HCT116 (cell line): ENCODE measurements at regions not wholly inside any gene's neighbourhood (a gene's known extent, or its start where the extent isn't known, plus 50 kb on each side); places are given as distances from the start of the nearest gene placed in this dataset.

Experiments
- ATAC-seq: fragments of 200-7000 bp; cut with Tn5 transposase; 2 replicates; pipeline ENCODE4 v1.9.1; 2020; ENCODE audit warnings: mild to moderate bottlenecking, moderate library complexity
- BruUV-seq: library from RNA; stranded (reverse); fragments of 400-500 nt; replicated peaks from 2 replicates; lab custom pipeline; 2021; lab: Mats Ljungman, UMichigan
- CTCF ChIA-PET: fragments of 300-600 bp; sonication (Branson Sonifier 250); formaldehyde crosslinking; loops from one replicate; lab custom pipeline; 2021; ENCODE audit warnings: antibody characterized with exemption; lab: Charles Lee
- POLR2A ChIA-PET: fragments of 300-600, 350-600 bp; sonication (Branson Sonifier 250); formaldehyde crosslinking; loops from one replicate; lab custom pipeline; 2021; ENCODE audit warnings: antibody characterized with exemption; lab: Charles Lee
- RAD21 ChIA-PET, 2 experiments: fragments of 300-600 bp; sonication (Branson Sonifier 250); formaldehyde crosslinking; loops; one replicate each; lab custom pipeline; 2023; ENCODE audit warnings: low total read pairs in 2 of 2; ENCODE audit not compliant: uncharacterized antibody in 2 of 2, unreplicated experiment in 2 of 2, low non-redundant PET in 1 of 2; lab: Charles Lee
- DNase-seq: peaks from one replicate; pipeline ENCODE4 v3.0.0-alpha.2; 2010; ENCODE audit warnings: low read depth, low spot score
- H2AFZ ChIP-seq: fragments of 200-600 bp; shearing (Covaris generic), sonication (generic); 2 replicates; pipeline ENCODE4 v1.6.1; 2017; ENCODE audit warnings: low read depth, mixed run types, mixed read lengths, antibody characterized with exemption, low read length; ENCODE audit not compliant: poor library complexity, severe bottlenecking
- H3K27ac ChIP-seq: 2 replicates; pipeline ENCODE4 v1.5.1; 2012; ENCODE audit warnings: low read depth, low read length
- H3K27me3 ChIP-seq: fragments of 200-600 bp; sonication (generic); 2 replicates; pipeline ENCODE4 v1.6.1; 2016; ENCODE audit warnings: mixed run types, low read length, mixed read lengths; ENCODE audit not compliant: insufficient read depth
- H3K36me3 ChIP-seq, 2 experiments: fragments of 200-500 bp in 1 of 2; fragments of 200-600 bp in 1 of 2; sonication (Bioruptor generic) in 1 of 2; sonication (generic) in 1 of 2; 2 replicates each; pipeline versions ENCODE4 v1.5.1 to v1.6.1; 2014 to 2016; ENCODE audit warnings: low read length in 2 of 2, inconsistent platforms in 1 of 2, mixed read lengths in 1 of 2, mixed run types in 1 of 2; ENCODE audit not compliant: insufficient read depth in 2 of 2, control insufficient read depth in 1 of 2
- H3K4me1 ChIP-seq, 2 experiments: fragments of 200-600 bp in 1 of 2; sonication (generic) in 1 of 2; 2 replicates each; pipeline versions ENCODE4 v1.5.1 to v1.6.1; 2012 to 2017; ENCODE audit warnings: low read length in 2 of 2, inconsistent platforms in 1 of 2, mild to moderate bottlenecking in 1 of 2, mixed read lengths in 1 of 2, mixed run types in 1 of 2, moderate library complexity in 1 of 2; ENCODE audit not compliant: insufficient read depth in 2 of 2, control insufficient read depth in 1 of 2
- H3K4me2 ChIP-seq: fragments of 200-600 bp; sonication (generic); 2 replicates; pipeline ENCODE4 v1.6.1; 2017; ENCODE audit warnings: mixed run types, low read length, mixed read lengths
- H3K4me3 ChIP-seq, 2 experiments: fragments of 200-600 bp in 1 of 2; sonication (generic) in 1 of 2; replicated peaks in 1 of 2; 2 replicates each; pipeline ENCODE4 v1.5.1; 2011 to 2016; ENCODE audit warnings: low read length in 2 of 2, control low read depth in 1 of 2, low read depth in 1 of 2, mild to moderate bottlenecking in 1 of 2, mixed read lengths in 1 of 2, mixed run types in 1 of 2
- H3K79me2 ChIP-seq: fragments of 200-600 bp; sonication (generic); 2 replicates; pipeline ENCODE4 v1.6.1; 2017; ENCODE audit warnings: mild to moderate bottlenecking, mixed run types, low read length, moderate library complexity, mixed read lengths; ENCODE audit not compliant: insufficient read depth
- H3K9ac ChIP-seq: fragments of 200-600 bp; sonication (generic); 2 replicates; pipeline ENCODE4 v1.6.1; 2016; ENCODE audit warnings: low read length, mixed read lengths
- H3K9me2 ChIP-seq: fragments of 200-600 bp; sonication (generic), shearing (Covaris generic); 2 replicates; pipeline ENCODE4 v1.6.1; 2017; ENCODE audit warnings: mixed run types, mild to moderate bottlenecking, moderate library complexity; ENCODE audit not compliant: insufficient read depth
- H3K9me3 ChIP-seq, 2 experiments: fragments of 200-500 bp in 1 of 2; fragments of 200-600 bp in 1 of 2; sonication (Bioruptor generic) in 1 of 2; sonication (generic) in 1 of 2; 2 replicates each; pipeline ENCODE4 v1.6.1; 2014 to 2017; ENCODE audit warnings: low read length in 2 of 2, mixed read lengths in 2 of 2, inconsistent platforms in 1 of 2, low read depth in 1 of 2, mild to moderate bottlenecking in 1 of 2, mixed run types in 1 of 2, moderate library complexity in 1 of 2; ENCODE audit not compliant: control insufficient read depth in 1 of 2, insufficient read depth in 1 of 2
- H4K20me1 ChIP-seq: fragments of 200-600 bp; sonication (generic), shearing (Covaris generic); 2 replicates; pipeline ENCODE4 v1.6.1; 2017; ENCODE audit warnings: mixed run types, mild to moderate bottlenecking, moderate library complexity; ENCODE audit not compliant: insufficient read depth
- CBX3 ChIP-seq: IDR thresholded peaks from 2 replicates; pipeline ENCODE4 v1.6.1; 2012; ENCODE audit warnings: low read depth
- CTCF ChIP-seq, 3 experiments: fragments of 200-600 bp in 1 of 3; sonication (generic) in 1 of 3; IDR thresholded peaks in 2 of 3; conservative IDR thresholded peaks in 1 of 3; 2 replicates each; pipeline ENCODE4 v1.5.1; 2012 to 2017; ENCODE audit warnings: low read depth in 2 of 3, low read length in 2 of 3, antibody characterized with exemption in 1 of 3, borderline replicate concordance in 1 of 3, control low read depth in 1 of 3, mild to moderate bottlenecking in 1 of 3, mixed read lengths in 1 of 3, mixed run types in 1 of 3, moderate library complexity in 1 of 3; ENCODE audit not compliant: insufficient read depth in 1 of 3
- ELF1 ChIP-seq: IDR thresholded peaks from 2 replicates; pipeline ENCODE4 v1.6.1; 2012; ENCODE audit warnings: low read depth, borderline replicate concordance
- EZH2 ChIP-seq: fragments of 200-600 bp; sonication (generic); IDR thresholded peaks from 2 replicates; pipeline ENCODE4 v1.6.1; 2017; ENCODE audit warnings: antibody characterized with exemption, mixed run types
- FOSL1 ChIP-seq: IDR thresholded peaks from 2 replicates; pipeline ENCODE4 v1.6.1; 2012; ENCODE audit warnings: low read depth
- MAX ChIP-seq: IDR thresholded peaks from 2 replicates; pipeline ENCODE4 v1.6.1; 2012
- POLR2A ChIP-seq: IDR thresholded peaks from 2 replicates; pipeline ENCODE4 v1.7.0; 2011; ENCODE audit warnings: borderline replicate concordance; ENCODE audit not compliant: insufficient read depth, insufficient read length; ENCODE audit errors: extremely low read depth
- RAD21 ChIP-seq: IDR thresholded peaks from 2 replicates; pipeline ENCODE4 v1.6.1; 2012; ENCODE audit warnings: low read depth, mild to moderate bottlenecking
- REST ChIP-seq: IDR thresholded peaks from 2 replicates; pipeline ENCODE4 v1.6.1; 2012; ENCODE audit warnings: low read depth
- SP1 ChIP-seq: IDR thresholded peaks from 2 replicates; pipeline ENCODE4 v1.6.1; 2012; ENCODE audit warnings: low read depth
- SRF ChIP-seq: IDR thresholded peaks from 2 replicates; pipeline ENCODE4 v1.6.1; 2012; ENCODE audit warnings: low read depth
- YY1 ChIP-seq: IDR thresholded peaks from 2 replicates; pipeline ENCODE4 v1.6.1; 2011; ENCODE audit warnings: low read length, low read depth, moderate library complexity, mild to moderate bottlenecking; ENCODE audit not compliant: insufficient replicate concordance; ENCODE audit errors: extremely low read depth
- ZBTB33 ChIP-seq: IDR thresholded peaks from 2 replicates; pipeline ENCODE4 v1.6.1; 2011; ENCODE audit warnings: mild to moderate bottlenecking, low read length, moderate library complexity; ENCODE audit not compliant: insufficient replicate concordance; ENCODE audit errors: extremely low read depth
- ZNF274 ChIP-seq: fragments of 200-500 bp; sonication (Bioruptor generic); IDR thresholded peaks from 2 replicates; pipeline ENCODE4 v1.6.1; 2014; ENCODE audit warnings: mild to moderate bottlenecking, low read depth, low read length, inconsistent platforms
- intact Hi-C: fragments of 100-400 bp; cut with micrococcal nuclease; formaldehyde crosslinking; loops from 2 replicates; pipeline ENCODE4 v1.10.0; 2022

GRCh38 chr2:173664513-173664910, 300.7 kb downstream of the SP3 start:
- Histone ChIP-seq H3K9me2 (no peaks in the 10 kb centered on the region), H2AFZ (no peak overlapping the region), H3K27ac (no peak overlapping the region), H3K9me3 (no peaks in the 10 kb centered on the region), H3K4me3 (no peak overlapping the region), H3K9ac (no peak overlapping the region), H3K79me2 (no peaks in the 10 kb centered on the region), H3K36me3 (no peaks in the 10 kb centered on the region), H4K20me1 (no peaks in the 10 kb centered on the region), H3K4me2 (no peak overlapping the region), H3K27me3 (no peaks in the 10 kb centered on the region), H3K4me1 (peaks cover 3 to 11% of the 10 kb centered on the region in 2 experiments)
- DNase-seq: no peak
- no TSS peak for BruUV-seq
- ChIA-PET RAD21 (no interaction called here), CTCF (interaction anchor here (0.5 kb wide), 1 partner anchor 798 kb away, joined by 3 read pairs; no protein-coding TSS in a partner anchor), POLR2A (no interaction called here)
- intact Hi-C loops: no loop called here
- ATAC-seq: no peak
- TF ChIP-seq POLR2A (no peak), YY1 (no peak), CBX3 (no peak), SP1 (no peak), CTCF (IDR thresholded peaks at IDR 0.05 in 2 of 3, conservative IDR thresholded peaks at IDR 0.05 in 1 of 3; ENCODE audit: borderline replicate concordance in 1 of 3, insufficient read depth in 1 of 3, low read depth in 2 of 3, low read length in 2 of 3) (no peak), ZNF274 (no peak), ZBTB33 (no peak), EZH2 (no peak), SRF (no peak), MAX (no peak), RAD21 (no peak), ELF1 (no peak), FOSL1 (no peak), REST (no peak)
